ENCODE measurements at regions not wholly inside any gene's neighbourhood (a gene's known extent, or its start where the extent isn't known, plus 50 kb on each side); places are given as distances from the start of the nearest gene placed in this dataset.

DNA sequence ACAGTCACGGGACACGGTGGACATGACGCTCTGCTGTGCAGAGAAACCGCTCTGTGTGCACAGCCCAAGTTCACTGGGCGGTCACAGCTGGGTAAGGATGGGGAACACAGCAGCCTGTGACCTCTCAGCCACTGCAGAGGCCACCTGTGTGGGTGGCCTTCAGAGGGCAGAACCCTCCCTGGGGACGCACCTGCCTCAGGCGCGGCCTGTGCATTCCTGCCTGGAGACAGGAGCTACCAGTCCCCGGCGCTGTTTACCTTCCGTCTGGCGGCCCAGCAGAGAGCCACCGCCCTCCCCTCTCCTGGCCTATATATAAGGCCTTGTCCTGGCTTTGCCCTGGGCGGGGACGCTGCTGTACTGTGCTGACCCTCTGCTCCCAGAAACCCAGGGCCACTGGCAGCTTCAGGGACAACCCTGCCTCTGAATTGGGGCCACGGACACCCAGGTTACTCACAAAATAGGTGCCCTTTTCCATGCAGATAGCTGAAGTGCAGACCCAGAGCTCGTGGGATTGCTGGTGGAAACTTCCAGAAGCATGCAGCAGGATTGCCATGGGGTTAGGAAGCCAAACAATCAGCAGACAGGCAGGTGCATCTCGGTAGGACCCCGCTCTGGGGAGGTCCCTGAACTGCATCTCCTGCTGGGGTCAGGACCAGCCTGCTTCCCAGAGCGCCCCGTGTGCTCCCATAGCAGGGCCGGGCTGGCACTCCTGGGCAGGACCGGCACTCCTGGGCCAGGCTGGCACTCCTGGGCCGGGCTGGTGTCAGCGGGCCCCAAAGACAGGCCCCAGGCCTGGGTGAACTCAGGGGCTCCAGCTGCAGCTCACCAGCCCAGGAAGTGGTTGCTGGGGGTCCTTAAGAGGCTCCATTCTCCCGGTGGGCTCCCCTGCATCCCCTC, 83.6 kb downstream of the SIK1 start:
- TF ChIP-seq POLR2AphosphoS5 (IDR thresholded peaks at IDR 0.05; ENCODE audit: low read depth), result no peak
- TF ChIP-seq, protein P1, sequence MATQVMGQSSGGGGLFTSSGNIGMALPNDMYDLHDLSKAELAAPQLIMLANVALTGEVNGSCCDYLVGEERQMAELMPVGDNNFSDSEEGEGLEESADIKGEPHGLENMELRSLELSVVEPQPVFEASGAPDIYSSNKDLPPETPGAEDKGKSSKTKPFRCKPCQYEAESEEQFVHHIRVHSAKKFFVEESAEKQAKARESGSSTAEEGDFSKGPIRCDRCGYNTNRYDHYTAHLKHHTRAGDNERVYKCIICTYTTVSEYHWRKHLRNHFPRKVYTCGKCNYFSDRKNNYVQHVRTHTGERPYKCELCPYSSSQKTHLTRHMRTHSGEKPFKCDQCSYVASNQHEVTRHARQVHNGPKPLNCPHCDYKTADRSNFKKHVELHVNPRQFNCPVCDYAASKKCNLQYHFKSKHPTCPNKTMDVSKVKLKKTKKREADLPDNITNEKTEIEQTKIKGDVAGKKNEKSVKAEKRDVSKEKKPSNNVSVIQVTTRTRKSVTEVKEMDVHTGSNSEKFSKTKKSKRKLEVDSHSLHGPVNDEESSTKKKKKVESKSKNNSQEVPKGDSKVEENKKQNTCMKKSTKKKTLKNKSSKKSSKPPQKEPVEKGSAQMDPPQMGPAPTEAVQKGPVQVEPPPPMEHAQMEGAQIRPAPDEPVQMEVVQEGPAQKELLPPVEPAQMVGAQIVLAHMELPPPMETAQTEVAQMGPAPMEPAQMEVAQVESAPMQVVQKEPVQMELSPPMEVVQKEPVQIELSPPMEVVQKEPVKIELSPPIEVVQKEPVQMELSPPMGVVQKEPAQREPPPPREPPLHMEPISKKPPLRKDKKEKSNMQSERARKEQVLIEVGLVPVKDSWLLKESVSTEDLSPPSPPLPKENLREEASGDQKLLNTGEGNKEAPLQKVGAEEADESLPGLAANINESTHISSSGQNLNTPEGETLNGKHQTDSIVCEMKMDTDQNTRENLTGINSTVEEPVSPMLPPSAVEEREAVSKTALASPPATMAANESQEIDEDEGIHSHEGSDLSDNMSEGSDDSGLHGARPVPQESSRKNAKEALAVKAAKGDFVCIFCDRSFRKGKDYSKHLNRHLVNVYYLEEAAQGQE (IDR thresholded peaks at IDR 0.05; ENCODE audit: insufficient replicate concordance, low read depth), result no peak
- TF ChIP-seq SPI1 (IDR thresholded peaks at IDR 0.05; ENCODE audit: borderline replicate concordance, low read depth), result no peak
- TF ChIP-seq, protein P2, sequence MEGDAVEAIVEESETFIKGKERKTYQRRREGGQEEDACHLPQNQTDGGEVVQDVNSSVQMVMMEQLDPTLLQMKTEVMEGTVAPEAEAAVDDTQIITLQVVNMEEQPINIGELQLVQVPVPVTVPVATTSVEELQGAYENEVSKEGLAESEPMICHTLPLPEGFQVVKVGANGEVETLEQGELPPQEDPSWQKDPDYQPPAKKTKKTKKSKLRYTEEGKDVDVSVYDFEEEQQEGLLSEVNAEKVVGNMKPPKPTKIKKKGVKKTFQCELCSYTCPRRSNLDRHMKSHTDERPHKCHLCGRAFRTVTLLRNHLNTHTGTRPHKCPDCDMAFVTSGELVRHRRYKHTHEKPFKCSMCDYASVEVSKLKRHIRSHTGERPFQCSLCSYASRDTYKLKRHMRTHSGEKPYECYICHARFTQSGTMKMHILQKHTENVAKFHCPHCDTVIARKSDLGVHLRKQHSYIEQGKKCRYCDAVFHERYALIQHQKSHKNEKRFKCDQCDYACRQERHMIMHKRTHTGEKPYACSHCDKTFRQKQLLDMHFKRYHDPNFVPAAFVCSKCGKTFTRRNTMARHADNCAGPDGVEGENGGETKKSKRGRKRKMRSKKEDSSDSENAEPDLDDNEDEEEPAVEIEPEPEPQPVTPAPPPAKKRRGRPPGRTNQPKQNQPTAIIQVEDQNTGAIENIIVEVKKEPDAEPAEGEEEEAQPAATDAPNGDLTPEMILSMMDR (IDR thresholded peaks at IDR 0.05; ENCODE audit: insufficient read depth, low read length), result no peak
- TF ChIP-seq GABPA (IDR thresholded peaks at IDR 0.05; ENCODE audit: low read depth), result no peak
- no peak overlapping the region for H3K4me3 ChIP-seq (replicated peaks; ENCODE audit: insufficient read depth, low read length)

DNA sequence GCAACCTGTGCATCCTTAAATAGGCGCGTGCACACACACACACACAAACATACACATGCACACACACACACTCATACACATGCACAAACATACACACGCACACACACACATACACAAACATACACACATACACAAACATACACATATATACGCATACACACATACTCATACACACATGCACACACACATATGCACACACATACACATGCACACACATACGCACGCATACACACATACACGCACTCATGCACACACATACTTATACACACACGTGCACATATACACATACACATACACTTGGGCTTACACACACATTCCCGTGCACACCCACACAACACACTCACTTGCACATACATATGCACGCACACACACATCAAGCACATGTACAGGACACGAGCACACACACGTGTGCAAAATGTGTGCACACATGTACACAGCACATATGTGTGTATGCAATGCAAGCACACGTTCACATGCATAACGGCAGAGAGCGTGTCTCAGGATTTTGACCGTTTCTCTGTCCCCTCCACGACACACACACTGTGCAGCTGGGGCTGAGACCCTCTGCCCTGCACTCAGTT, 84.5 kb downstream of the SIK1 start:
- Histone ChIP-seq H3K27ac (replicated peaks) (no peak overlapping the region), H3K4me3 (replicated peaks; ENCODE audit: insufficient read depth, low read length) (no peak overlapping the region), H3K27me3 (ENCODE audit: insufficient read depth, poor library complexity, severe bottlenecking) (no peaks in the 10 kb centered on the region)
- no peak for DNase-seq (ENCODE audit: low read depth in 1 of 2, low spot score in 1 of 2)
- TF ChIP-seq, protein P1 (IDR thresholded peaks at IDR 0.05; ENCODE audit: insufficient replicate concordance, low read depth), result no peak
- no peak for TF ChIP-seq SPI1 (IDR thresholded peaks at IDR 0.05; ENCODE audit: borderline replicate concordance, low read depth)
- TF ChIP-seq, protein P2 (IDR thresholded peaks at IDR 0.05; ENCODE audit: insufficient read depth, low read length), result no peak
- no peak for TF ChIP-seq GABPA (IDR thresholded peaks at IDR 0.05; ENCODE audit: low read depth)
- no peak for TF ChIP-seq POLR2AphosphoS5 (IDR thresholded peaks at IDR 0.05; ENCODE audit: low read depth)

More for the DNA sequence above, 83.6 kb downstream of the SIK1 start:
- no peak for DNase-seq (ENCODE audit: low read depth in 1 of 2, low spot score in 1 of 2)
- Histone ChIP-seq H3K27ac (replicated peaks) (no peak overlapping the region), H3K27me3 (ENCODE audit: insufficient read depth, poor library complexity, severe bottlenecking) (no peaks in the 10 kb centered on the region)

DNA sequence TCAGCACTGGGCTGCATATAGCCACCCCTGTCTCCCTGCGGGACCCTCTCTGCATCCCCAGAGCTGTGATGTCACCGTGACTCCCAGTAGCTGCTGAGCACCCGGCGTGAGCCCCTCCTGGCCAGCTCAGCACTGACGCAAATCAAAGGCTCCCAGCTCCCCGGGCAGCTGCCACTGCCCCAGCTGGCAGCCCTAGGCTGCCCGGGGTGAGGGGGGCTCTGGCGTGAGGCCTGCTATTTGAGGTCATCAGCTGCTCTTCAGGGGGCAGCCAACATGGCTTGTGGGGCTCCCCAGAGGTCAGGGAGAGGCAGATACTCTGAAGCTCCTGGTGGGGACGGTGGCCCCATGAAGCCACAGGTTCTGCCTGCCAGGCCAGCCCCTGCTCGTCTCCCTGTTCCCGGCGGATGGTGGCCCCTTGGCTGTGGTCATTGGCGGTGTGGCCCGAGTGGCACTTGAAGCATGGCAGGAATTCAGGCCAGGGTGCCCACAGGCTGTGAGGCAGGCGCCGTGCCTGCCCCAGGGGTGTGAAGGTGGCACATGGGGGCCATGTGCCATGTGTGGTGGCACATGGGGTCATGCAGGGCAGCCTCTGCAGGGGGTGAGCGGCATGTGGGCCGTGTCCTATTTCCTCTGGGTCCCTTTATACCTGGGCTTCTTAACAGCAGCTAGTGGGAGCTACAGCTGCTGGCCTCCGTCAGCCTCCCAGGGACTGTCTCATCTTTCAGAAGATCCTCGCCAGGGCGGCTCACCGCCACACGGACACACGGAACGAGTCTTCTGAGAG, 85.4 kb downstream of the SIK1 start:
- no peak for TF ChIP-seq GABPA (IDR thresholded peaks at IDR 0.05; ENCODE audit: low read depth)
- no peak for TF ChIP-seq SPI1 (IDR thresholded peaks at IDR 0.05; ENCODE audit: borderline replicate concordance, low read depth)
- TF ChIP-seq POLR2AphosphoS5 (IDR thresholded peaks at IDR 0.05; ENCODE audit: low read depth), result no peak
- H3K4me3 ChIP-seq (replicated peaks; ENCODE audit: insufficient read depth, low read length), result no peak overlapping the region
- H3K27ac ChIP-seq (replicated peaks), result no peak overlapping the region
- DNase-seq (ENCODE audit: low read depth in 1 of 2, low spot score in 1 of 2), result no peak
- H3K27me3 ChIP-seq (ENCODE audit: insufficient read depth, poor library complexity, severe bottlenecking), result no peaks in the 10 kb centered on the region
